CD14-positive monocyte (primary cell): ENCODE measurements at regions not wholly inside any gene's neighbourhood (a gene's known extent, or its start where the extent isn't known, plus 50 kb on each side); places are given as distances from the start of the nearest gene placed in this dataset.

Experiments
- DNase-seq, 3 donors: peaks; one replicate each; pipeline ENCODE4 v3.0.0-alpha.2; 2011 to 2022
- H2AFZ ChIP-seq: 2 replicates; pipeline ENCODE4 v1.6.0; 2012; ENCODE audit warnings: mild to moderate bottlenecking, low read depth, low read length, inconsistent platforms; ENCODE audit not compliant: insufficient read depth, poor library complexity, severe bottlenecking
- H3K27ac ChIP-seq, 2 donors: 1 replicate in 1 of 2; 2 replicates in 1 of 2; pipeline ENCODE4 v1.5.1; 2012 to 2013; ENCODE audit warnings: low read length in 2 of 2, control low read depth in 1 of 2, inconsistent platforms in 1 of 2, low read depth in 1 of 2, mild to moderate bottlenecking in 1 of 2
- H3K27me3 ChIP-seq, 2 donors: one replicate each; pipeline versions ENCODE4 v1.6.0 to v1.6.1; 2011 to 2013; ENCODE audit warnings: low read length in 2 of 2; ENCODE audit not compliant: control insufficient read depth in 2 of 2, insufficient read depth in 2 of 2
- H3K36me3 ChIP-seq, 2 donors: replicated peaks in 1 of 2; 1 replicate in 1 of 2; 2 replicates in 1 of 2; pipeline versions ENCODE4 v1.5.1 to v1.6.1; 2012 to 2013; ENCODE audit warnings: low read length in 2 of 2, control low read depth in 1 of 2, inconsistent platforms in 1 of 2, mild to moderate bottlenecking in 1 of 2; ENCODE audit not compliant: insufficient read depth in 2 of 2, control insufficient read depth in 1 of 2
- H3K4me1 ChIP-seq, 2 donors: 1 replicate in 1 of 2; 2 replicates in 1 of 2; pipeline versions ENCODE4 v1.5.1 to v1.6.1; 2012 to 2013; ENCODE audit warnings: low read length in 2 of 2, control low read depth in 1 of 2, inconsistent platforms in 1 of 2, mild to moderate bottlenecking in 1 of 2, moderate library complexity in 1 of 2; ENCODE audit not compliant: insufficient read depth in 2 of 2, control insufficient read depth in 1 of 2
- H3K4me2 ChIP-seq: replicated peaks from 2 replicates; pipeline ENCODE3; 2012; ENCODE audit warnings: low read length, moderate library complexity, mild to moderate bottlenecking; ENCODE audit not compliant: poor library complexity, severe bottlenecking; ENCODE audit errors: extremely low read depth
- H3K4me3 ChIP-seq, 3 experiments: fragments of 200-600 bp in 1 of 3; sonication (generic) in 1 of 3; replicated peaks in 1 of 3; 1 replicate in 2 of 3; 2 replicates in 1 of 3; pipeline ENCODE4 v1.5.1; 2011 to 2013; ENCODE audit warnings: low read length in 3 of 3, mild to moderate bottlenecking in 3 of 3, control low read depth in 2 of 3, low read depth in 2 of 3, inconsistent platforms in 1 of 3, moderate library complexity in 1 of 3
- H3K79me2 ChIP-seq: 2 replicates; pipeline ENCODE4 v1.6.0; 2012; ENCODE audit warnings: mild to moderate bottlenecking, control low read depth, inconsistent platforms, low read length, moderate library complexity; ENCODE audit not compliant: insufficient read depth
- H3K9ac ChIP-seq: 2 replicates; pipeline ENCODE4 v1.6.0; 2017; ENCODE audit warnings: low read length, mild to moderate bottlenecking; ENCODE audit not compliant: insufficient read depth, poor library complexity, severe bottlenecking
- H3K9me3 ChIP-seq, 2 donors: replicated peaks in 1 of 2; 1 replicate in 1 of 2; 2 replicates in 1 of 2; pipeline versions ENCODE4 v1.5.1 to v1.6.1; 2012 to 2013; ENCODE audit warnings: low read length in 2 of 2, control low read depth in 1 of 2; ENCODE audit not compliant: control insufficient read depth in 1 of 2, insufficient read depth in 1 of 2
- H4K20me1 ChIP-seq: 2 replicates; pipeline ENCODE4 v1.6.0; 2012; ENCODE audit warnings: mild to moderate bottlenecking, low read length, control low read depth, moderate library complexity; ENCODE audit not compliant: insufficient read depth
- H3K27ac Mint-ChIP-seq, 7 donors: one replicate each; pipeline ENCODE4 v1.8.0; 2020; ENCODE audit warnings: mild to moderate bottlenecking in 7 of 7, mixed read lengths in 7 of 7, moderate library complexity in 6 of 7, inconsistent platforms in 2 of 7
- H3K27me3 Mint-ChIP-seq, 3 donors: one replicate each; pipeline ENCODE4 v1.8.0; 2021 to 2022; ENCODE audit warnings: low read depth in 3 of 3, mild to moderate bottlenecking in 3 of 3, mixed read lengths in 3 of 3, moderate library complexity in 3 of 3, inconsistent platforms in 1 of 3
- H3K36me3 Mint-ChIP-seq, 2 donors: one replicate each; pipeline ENCODE4 v1.8.0; 2020; ENCODE audit warnings: mixed read lengths in 2 of 2, inconsistent platforms in 1 of 2, mild to moderate bottlenecking in 1 of 2
- H3K4me1 Mint-ChIP-seq: one replicate; pipeline ENCODE4 v1.8.0; 2020; ENCODE audit warnings: mild to moderate bottlenecking, mixed read lengths
- H3K4me3 Mint-ChIP-seq, 2 donors: one replicate each; pipeline ENCODE4 v1.8.0; 2020; ENCODE audit warnings: mild to moderate bottlenecking in 2 of 2, mixed read lengths in 2 of 2, moderate library complexity in 1 of 2
- H3K9me3 Mint-ChIP-seq, 7 donors: one replicate each; pipeline ENCODE4 v1.8.0; 2020 to 2022; ENCODE audit warnings: mixed read lengths in 7 of 7, mild to moderate bottlenecking in 6 of 7, moderate library complexity in 6 of 7, inconsistent platforms in 2 of 7
- WGBS: methylation state at CpG from one replicate; pipeline ENCODE4 v1.1.5; 2013; ENCODE audit warnings: missing lambda C conversion rate; ENCODE audit not compliant: insufficient coverage; 5-methylcytosine and 5-hydroxymethylcytosine counted together
- intact Hi-C, 2 donors: fragments of 100-400 bp; cut with micrococcal nuclease; formaldehyde crosslinking; loops; one replicate each; pipeline versions ENCODE4 v1.15.0 to v1.15.1; 2023
- TF ChIP-seq, protein P1 (sequence below): fragments of 200-600 bp; IDR thresholded peaks from one replicate; pipeline ENCODE4 v1.8.0; 2022; ENCODE audit warnings: antibody characterized with exemption, mild to moderate bottlenecking

DNA sequence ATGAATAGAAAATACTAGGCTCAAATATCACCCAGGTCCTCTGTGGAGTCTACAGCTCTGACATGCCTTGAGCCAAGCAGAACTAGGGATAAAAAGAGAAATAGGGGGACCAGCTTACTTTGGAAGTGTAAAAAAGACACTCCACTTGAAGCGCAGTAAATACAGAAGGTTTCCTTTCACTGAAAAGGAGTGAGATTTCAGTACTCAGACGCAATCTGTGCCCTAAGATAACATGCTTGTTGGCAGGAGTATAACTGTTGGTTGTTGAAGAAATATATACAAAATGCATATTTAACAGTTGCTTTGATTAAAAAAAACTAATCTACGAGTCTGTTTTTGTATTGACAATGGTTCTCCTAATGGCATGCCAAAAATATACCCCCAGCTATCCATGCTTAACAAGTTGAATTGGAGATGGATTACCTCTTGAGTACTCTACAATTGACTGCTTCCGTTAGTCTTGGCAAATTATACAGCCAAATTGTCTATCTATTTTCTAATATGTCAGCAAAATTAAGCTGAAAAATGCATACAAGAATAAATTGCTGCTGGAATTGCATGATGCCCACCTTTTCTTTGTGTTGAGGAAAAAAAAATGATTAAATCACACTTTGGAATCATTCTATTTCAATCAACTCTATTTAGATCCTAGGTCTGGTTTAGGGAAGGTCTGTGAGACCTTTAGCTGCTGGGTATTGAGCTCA is 91.6 kb downstream of the FAT3 start:
- H3K4me3 Mint-ChIP-seq: no peak overlapping the region
- Histone ChIP-seq H3K36me3 (no peaks in the 10 kb centered on the region), H3K4me2 (no peak overlapping the region), H3K27ac (no peak overlapping the region), H3K9me3 (no peaks in the 10 kb centered on the region), H3K79me2 (no peaks in the 10 kb centered on the region), H3K4me3 (no peak overlapping the region), H3K4me1 (no peaks in the 10 kb centered on the region), H3K27me3 (no peaks in the 10 kb centered on the region), H3K9ac (no peak overlapping the region), H4K20me1 (no peaks in the 10 kb centered on the region), H2AFZ (no peak overlapping the region)
- intact Hi-C loops: no loop called here
- H3K4me1 Mint-ChIP-seq: no peaks in the 10 kb centered on the region
- H3K9me3 Mint-ChIP-seq: peaks cover 0 to 3% (median 0%) of the 10 kb centered on the region in 7 donors
- H3K36me3 Mint-ChIP-seq: no peaks in the 10 kb centered on the region
- DNase-seq: no peak
- H3K27ac Mint-ChIP-seq: no peak overlapping the region
- TF ChIP-seq, protein P1, sequence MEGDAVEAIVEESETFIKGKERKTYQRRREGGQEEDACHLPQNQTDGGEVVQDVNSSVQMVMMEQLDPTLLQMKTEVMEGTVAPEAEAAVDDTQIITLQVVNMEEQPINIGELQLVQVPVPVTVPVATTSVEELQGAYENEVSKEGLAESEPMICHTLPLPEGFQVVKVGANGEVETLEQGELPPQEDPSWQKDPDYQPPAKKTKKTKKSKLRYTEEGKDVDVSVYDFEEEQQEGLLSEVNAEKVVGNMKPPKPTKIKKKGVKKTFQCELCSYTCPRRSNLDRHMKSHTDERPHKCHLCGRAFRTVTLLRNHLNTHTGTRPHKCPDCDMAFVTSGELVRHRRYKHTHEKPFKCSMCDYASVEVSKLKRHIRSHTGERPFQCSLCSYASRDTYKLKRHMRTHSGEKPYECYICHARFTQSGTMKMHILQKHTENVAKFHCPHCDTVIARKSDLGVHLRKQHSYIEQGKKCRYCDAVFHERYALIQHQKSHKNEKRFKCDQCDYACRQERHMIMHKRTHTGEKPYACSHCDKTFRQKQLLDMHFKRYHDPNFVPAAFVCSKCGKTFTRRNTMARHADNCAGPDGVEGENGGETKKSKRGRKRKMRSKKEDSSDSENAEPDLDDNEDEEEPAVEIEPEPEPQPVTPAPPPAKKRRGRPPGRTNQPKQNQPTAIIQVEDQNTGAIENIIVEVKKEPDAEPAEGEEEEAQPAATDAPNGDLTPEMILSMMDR: no peak
- peaks cover 0 to 1% (median 0%) of the 10 kb centered on the region in 3 donors for H3K27me3 Mint-ChIP-seq
- 100% methylated on average over 2 of the region's 4 CpGs for WGBS

DNA sequence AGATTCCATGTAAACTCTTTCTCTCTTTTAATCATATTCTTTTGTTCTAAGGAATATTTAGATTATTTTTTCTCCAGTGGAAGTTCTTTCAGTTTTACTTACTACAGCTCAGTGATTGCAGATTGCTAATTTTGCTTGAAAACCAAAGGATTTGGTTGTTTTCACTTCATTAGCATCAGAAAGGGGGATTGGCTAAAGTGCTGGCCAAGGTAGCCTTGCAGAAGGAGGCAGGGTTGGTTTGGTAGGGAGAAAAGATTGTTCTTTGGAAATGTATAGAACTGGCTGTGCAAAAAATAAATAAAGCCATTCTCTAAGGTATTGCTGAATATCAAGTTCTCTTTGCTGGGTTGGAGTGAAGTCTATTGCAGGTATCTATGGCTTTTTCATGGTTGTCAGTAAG is 92.6 kb downstream of the FAT3 start:
- no peaks in the 10 kb centered on the region for H4K20me1 ChIP-seq

More for the DNA sequence above, 92.6 kb downstream of the FAT3 start:
- Histone ChIP-seq H3K4me2 (no peak overlapping the region), H3K4me1 (no peaks in the 10 kb centered on the region), H3K79me2 (no peaks in the 10 kb centered on the region), H3K27me3 (no peaks in the 10 kb centered on the region), H3K27ac (no peak overlapping the region), H3K36me3 (no peaks in the 10 kb centered on the region), H3K4me3 (no peak overlapping the region), H3K9ac (no peak overlapping the region), H3K9me3 (no peaks in the 10 kb centered on the region), H2AFZ (no peak overlapping the region)
- Mint-ChIP-seq H3K27me3 (peaks cover 0 to 1% (median 0%) of the 10 kb centered on the region in 3 donors), H3K27ac (peak overlapping the region in 1 of 7 donors; percentile 32), H3K36me3 (no peaks in the 10 kb centered on the region), H3K4me3 (no peak overlapping the region), H3K4me1 (no peaks in the 10 kb centered on the region), H3K9me3 (peaks cover 0 to 3% (median 0%) of the 10 kb centered on the region in 7 donors)
- intact Hi-C loops: no loop called here
- DNase-seq: no peak
- TF ChIP-seq, protein P1: no peak
